Endothelial cell of umbilical vein (primary cell): ENCODE measurements at regions not wholly inside any gene's neighbourhood (a gene's known extent, or its start where the extent isn't known, plus 50 kb on each side); places are given as distances from the start of the nearest gene placed in this dataset.

ENCODE experiments used
- CTCF ChIP-seq, 2 donors: IDR thresholded peaks; 1 replicate in 1 of 2; 2 replicates in 1 of 2; pipeline ENCODE4 v1.5.1; 2011; ENCODE audit warnings: low read length in 2 of 2, mild to moderate bottlenecking in 2 of 2, moderate library complexity in 2 of 2, control low read depth in 1 of 2, inconsistent platforms in 1 of 2, low read depth in 1 of 2; ENCODE audit not compliant: insufficient read depth in 1 of 2; ENCODE audit errors: extremely low read depth in 1 of 2
- EZH2 ChIP-seq: IDR thresholded peaks from 2 replicates; pipeline ENCODE4 v1.6.1; 2012; ENCODE audit warnings: borderline replicate concordance, low read depth, mild to moderate bottlenecking, moderate library complexity, low read length, inconsistent platforms; ENCODE audit not compliant: severe bottlenecking
- GATA2 ChIP-seq: IDR thresholded peaks from 2 replicates; pipeline ENCODE4 v1.7.0; 2011; ENCODE audit warnings: low read depth, mild to moderate bottlenecking, moderate library complexity, mixed read lengths, low read length; ENCODE audit not compliant: insufficient read length, insufficient read depth
- JUN ChIP-seq: IDR thresholded peaks from 2 replicates; pipeline ENCODE4 v1.6.1; 2011; ENCODE audit warnings: borderline replicate concordance, low read depth; ENCODE audit not compliant: insufficient read length, insufficient read depth
- MYC ChIP-seq: IDR thresholded peaks from one replicate; pipeline ENCODE4 v1.6.1; 2011; ENCODE audit warnings: mild to moderate bottlenecking, low read depth, low read length
- POLR2A ChIP-seq: IDR thresholded peaks from 2 replicates; pipeline ENCODE4 v1.6.1; 2012; ENCODE audit warnings: low read depth, mild to moderate bottlenecking, control low read depth, low read length
- POLR2AphosphoS5 ChIP-seq: IDR thresholded peaks from 2 replicates; pipeline ENCODE4 v1.6.1; 2012; ENCODE audit warnings: low read depth, mild to moderate bottlenecking, control low read depth, low read length, moderate library complexity; ENCODE audit not compliant: insufficient read depth

GRCh38 chr5:9954869-9955268 lies 294.8 kb downstream of the ATPSCKMT start:
- no peak for TF ChIP-seq EZH2
- no peak for TF ChIP-seq CTCF (IDR thresholded peaks at IDR 0.05; ENCODE audit: extremely low read depth in 1 of 2, insufficient read depth in 1 of 2, low read depth in 1 of 2, low read length in 2 of 2)
- no peak for TF ChIP-seq POLR2A
- no peak for TF ChIP-seq MYC
- TF ChIP-seq POLR2AphosphoS5: no peak
- TF ChIP-seq JUN: no peak
- no peak for TF ChIP-seq GATA2
